H9 (cell line): ENCODE measurements at regions not wholly inside any gene's neighbourhood (a gene's known extent, or its start where the extent isn't known, plus 50 kb on each side); places are given as distances from the start of the nearest gene placed in this dataset.

Experiments
- DNase-seq: peaks from one replicate; pipeline ENCODE4 v3.0.0-alpha.2; 2017
- H2AFZ ChIP-seq: one replicate; pipeline ENCODE4 v1.6.1; 2013; ENCODE audit warnings: mild to moderate bottlenecking, low read length, control low read depth, moderate library complexity
- H2AK5ac ChIP-seq: 2 replicates; pipeline ENCODE4 v1.6.1; 2013; ENCODE audit warnings: low read length, control low read depth, mixed read lengths; ENCODE audit not compliant: insufficient read length
- H2BK120ac ChIP-seq: one replicate; pipeline ENCODE4 v1.6.1; 2013; ENCODE audit warnings: low read depth, mild to moderate bottlenecking, low read length, control low read depth, inconsistent platforms; ENCODE audit not compliant: poor library complexity, severe bottlenecking
- H2BK12ac ChIP-seq: 2 replicates; pipeline ENCODE4 v1.6.1; 2013; ENCODE audit warnings: low read length, control low read depth, mixed read lengths, low read depth; ENCODE audit not compliant: insufficient read length
- H2BK15ac ChIP-seq: 2 replicates; pipeline ENCODE4 v1.6.1; 2013; ENCODE audit warnings: low read depth, low read length, control low read depth
- H2BK20ac ChIP-seq: one replicate; pipeline ENCODE4 v1.6.1; 2013; ENCODE audit warnings: low read depth, mild to moderate bottlenecking, low read length, control low read depth, inconsistent platforms; ENCODE audit not compliant: poor library complexity, severe bottlenecking
- H2BK5ac ChIP-seq: 2 replicates; pipeline ENCODE4 v1.6.1; 2013; ENCODE audit warnings: low read length, control low read depth, mixed read lengths; ENCODE audit not compliant: insufficient read length
- H3K14ac ChIP-seq: 2 replicates; pipeline ENCODE4 v1.6.1; 2013; ENCODE audit warnings: low read length, control low read depth; ENCODE audit not compliant: insufficient read depth
- H3K18ac ChIP-seq: 2 replicates; pipeline ENCODE4 v1.6.1; 2013; ENCODE audit warnings: low read depth, mild to moderate bottlenecking, mixed read lengths, low read length, control low read depth; ENCODE audit not compliant: insufficient read length
- H3K23ac ChIP-seq: 2 replicates; pipeline ENCODE4 v1.6.1; 2013; ENCODE audit warnings: low read length, control low read depth, mixed read lengths, low read depth; ENCODE audit not compliant: insufficient read length
- H3K23me2 ChIP-seq: 2 replicates; pipeline ENCODE4 v1.6.1; 2013; ENCODE audit warnings: low read depth, mild to moderate bottlenecking, mixed read lengths, low read length, control low read depth; ENCODE audit not compliant: insufficient read length, poor library complexity, severe bottlenecking
- H3K27ac ChIP-seq: 2 replicates; pipeline ENCODE4 v1.5.1; 2013; ENCODE audit warnings: low read length, control low read depth, mixed read lengths, low read depth; ENCODE audit not compliant: insufficient read length
- H3K27me3 ChIP-seq: 2 replicates; pipeline ENCODE4 v1.6.1; 2013; ENCODE audit warnings: low read length, control low read depth, inconsistent platforms; ENCODE audit not compliant: insufficient read depth
- H3K4ac ChIP-seq: 2 replicates; pipeline ENCODE4 v1.6.1; 2013; ENCODE audit warnings: low read depth, mild to moderate bottlenecking, control low read depth, inconsistent platforms, low read length, moderate library complexity
- H3K4me1 ChIP-seq: 2 replicates; pipeline ENCODE4 v1.6.1; 2013; ENCODE audit warnings: low read length, control low read depth, inconsistent platforms; ENCODE audit not compliant: insufficient read depth
- H3K4me2 ChIP-seq: 2 replicates; pipeline ENCODE4 v1.6.1; 2013; ENCODE audit warnings: low read length, control low read depth, mixed read lengths; ENCODE audit not compliant: insufficient read length, insufficient read depth
- H3K56ac ChIP-seq: 2 replicates; pipeline ENCODE4 v1.6.1; 2013; ENCODE audit warnings: low read depth, mild to moderate bottlenecking, mixed read lengths, low read length, control low read depth; ENCODE audit not compliant: insufficient read length
- H3K79me1 ChIP-seq: 2 replicates; pipeline ENCODE4 v1.6.1; 2013; ENCODE audit warnings: low read depth, mild to moderate bottlenecking, moderate library complexity, low read length, control low read depth, inconsistent platforms; ENCODE audit not compliant: insufficient read depth, poor library complexity, severe bottlenecking
- H3K79me2 ChIP-seq: 2 replicates; pipeline ENCODE4 v1.6.1; 2013; ENCODE audit warnings: low read length, control low read depth, inconsistent platforms; ENCODE audit not compliant: insufficient read depth
- H3K9ac ChIP-seq: 2 replicates; pipeline ENCODE4 v1.6.1; 2013; ENCODE audit warnings: low read length, control low read depth, mixed read lengths; ENCODE audit not compliant: insufficient read length; ENCODE audit errors: extremely low read depth
- H3K9me3 ChIP-seq: one replicate; pipeline ENCODE4 v1.6.1; 2013; ENCODE audit warnings: low read depth, low read length, inconsistent platforms; ENCODE audit not compliant: control insufficient read depth
- H3T11ph ChIP-seq: one replicate; pipeline ENCODE4 v1.6.1; 2013; ENCODE audit warnings: mild to moderate bottlenecking, low read length, control low read depth, inconsistent platforms
- H4K20me1 ChIP-seq: one replicate; pipeline ENCODE4 v1.6.1; 2013; ENCODE audit not compliant: control insufficient read depth, insufficient read length, insufficient read depth
- H4K5ac ChIP-seq: 2 replicates; pipeline ENCODE4 v1.6.1; 2013; ENCODE audit warnings: low read depth, mild to moderate bottlenecking, mixed read lengths, low read length, control low read depth; ENCODE audit not compliant: insufficient read length
- H4K8ac ChIP-seq: replicated peaks from 2 replicates; pipeline ENCODE4 v1.6.1; 2013; ENCODE audit warnings: low read length, control low read depth, mixed read lengths, low read depth; ENCODE audit not compliant: insufficient read length
- H4K91ac ChIP-seq: 2 replicates; pipeline ENCODE4 v1.6.1; 2013; ENCODE audit warnings: low read depth, mild to moderate bottlenecking, moderate library complexity, mixed read lengths, low read length, control low read depth; ENCODE audit not compliant: insufficient read length
- H3K27ac Mint-ChIP-seq, 3 experiments: 2 replicates in 2 of 3; 3 replicates in 1 of 3; pipeline ENCODE4 v1.8.0; 2020 to 2021; ENCODE audit warnings: mixed read lengths in 3 of 3, mild to moderate bottlenecking in 1 of 3, moderate library complexity in 1 of 3
- H3K27me3 Mint-ChIP-seq: 2 replicates; pipeline ENCODE4 v1.8.0; 2021; ENCODE audit warnings: low read depth, mild to moderate bottlenecking, moderate library complexity, mixed read lengths
- H3K36me3 Mint-ChIP-seq, 3 experiments: 2 replicates in 2 of 3; 3 replicates in 1 of 3; pipeline ENCODE4 v1.8.0; 2020 to 2021; ENCODE audit warnings: low read depth in 3 of 3, mixed read lengths in 3 of 3; ENCODE audit not compliant: insufficient read depth in 1 of 3
- H3K4me1 Mint-ChIP-seq, 2 experiments: 2 replicates each; pipeline ENCODE4 v1.8.0; 2020; ENCODE audit warnings: mixed read lengths in 2 of 2
- H3K4me3 Mint-ChIP-seq, 2 experiments: 2 replicates in 1 of 2; 3 replicates in 1 of 2; pipeline ENCODE4 v1.8.0; 2020 to 2021; ENCODE audit warnings: mild to moderate bottlenecking in 2 of 2, mixed read lengths in 2 of 2, moderate library complexity in 1 of 2
- H3K9me3 Mint-ChIP-seq, 2 experiments: 2 replicates in 1 of 2; 3 replicates in 1 of 2; pipeline ENCODE4 v1.8.0; 2020; ENCODE audit warnings: mild to moderate bottlenecking in 2 of 2, mixed read lengths in 2 of 2, moderate library complexity in 1 of 2
- WGBS: extraction: QIAGEN DNeasy Blood & Tissue Kit; methylation state at CpG from one replicate; pipeline ENCODE4 v1.1.7; 2013; ENCODE audit warnings: missing lambda C conversion rate, low lambda C conversion rate, mixed read lengths; ENCODE audit not compliant: insufficient read length; ENCODE audit errors: extremely low coverage; 5-methylcytosine and 5-hydroxymethylcytosine counted together
- TF ChIP-seq, protein P1 (sequence below): fragments of 200-600 bp; sonication (generic); conservative IDR thresholded peaks from 3 replicates; pipeline ENCODE4 v1.8.0; 2021; ENCODE audit warnings: antibody characterized with exemption, mild to moderate bottlenecking

GRCh38 chr4:64584125-64584524 is 174.9 kb upstream of the TECRL start:
- Histone ChIP-seq H3K23ac (no peak overlapping the region), H4K20me1 (no peaks in the 10 kb centered on the region), H3K79me2 (no peaks in the 10 kb centered on the region), H3K9me3 (no peaks in the 10 kb centered on the region), H4K8ac (no peak overlapping the region), H3K9ac (no peak overlapping the region), H3K79me1 (no peaks in the 10 kb centered on the region), H2BK12ac (no peak overlapping the region), H4K91ac (no peak overlapping the region), H2BK15ac (no peak overlapping the region), H2BK120ac (no peak overlapping the region), H2AK5ac (no peak overlapping the region), H3K14ac (no peak overlapping the region), H3K4ac (no peak overlapping the region), H3K27ac (no peak overlapping the region), H3K23me2 (no peaks in the 10 kb centered on the region), H3K4me1 (no peaks in the 10 kb centered on the region), H2BK5ac (no peak overlapping the region), H2BK20ac (no peak overlapping the region), H3K27me3 (no peaks in the 10 kb centered on the region), H2AFZ (peak overlapping the region; percentile 85), H3K56ac (no peak overlapping the region), H3K4me2 (no peak overlapping the region), H3K18ac (no peak overlapping the region), H3T11ph (no peak overlapping the region), H4K5ac (no peak overlapping the region)
- Mint-ChIP-seq H3K27me3 (no peaks in the 10 kb centered on the region), H3K27ac (no peak overlapping the region), H3K9me3 (peaks cover 8 to 14% of the 10 kb centered on the region in 2 experiments; a peak in 4 of 5 replicates), H3K4me3 (no peak overlapping the region), H3K36me3 (peaks cover 3 to 9% (median 8%) of the 10 kb centered on the region in 3 experiments), H3K4me1 (peaks cover 28 to 34% of the 10 kb centered on the region in 2 experiments)
- TF ChIP-seq, protein P1, sequence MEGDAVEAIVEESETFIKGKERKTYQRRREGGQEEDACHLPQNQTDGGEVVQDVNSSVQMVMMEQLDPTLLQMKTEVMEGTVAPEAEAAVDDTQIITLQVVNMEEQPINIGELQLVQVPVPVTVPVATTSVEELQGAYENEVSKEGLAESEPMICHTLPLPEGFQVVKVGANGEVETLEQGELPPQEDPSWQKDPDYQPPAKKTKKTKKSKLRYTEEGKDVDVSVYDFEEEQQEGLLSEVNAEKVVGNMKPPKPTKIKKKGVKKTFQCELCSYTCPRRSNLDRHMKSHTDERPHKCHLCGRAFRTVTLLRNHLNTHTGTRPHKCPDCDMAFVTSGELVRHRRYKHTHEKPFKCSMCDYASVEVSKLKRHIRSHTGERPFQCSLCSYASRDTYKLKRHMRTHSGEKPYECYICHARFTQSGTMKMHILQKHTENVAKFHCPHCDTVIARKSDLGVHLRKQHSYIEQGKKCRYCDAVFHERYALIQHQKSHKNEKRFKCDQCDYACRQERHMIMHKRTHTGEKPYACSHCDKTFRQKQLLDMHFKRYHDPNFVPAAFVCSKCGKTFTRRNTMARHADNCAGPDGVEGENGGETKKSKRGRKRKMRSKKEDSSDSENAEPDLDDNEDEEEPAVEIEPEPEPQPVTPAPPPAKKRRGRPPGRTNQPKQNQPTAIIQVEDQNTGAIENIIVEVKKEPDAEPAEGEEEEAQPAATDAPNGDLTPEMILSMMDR, result no peak
- no CpG with 5 or more reads among the region's 4 CpGs for WGBS
- DNase-seq, result no peak
